Ecto neural progenitor cell (in vitro differentiated cells): ENCODE measurements at regions not wholly inside any gene's neighbourhood (a gene's known extent, or its start where the extent isn't known, plus 50 kb on each side); places are given as distances from the start of the nearest gene placed in this dataset.

ENCODE experiments used
- DNase-seq: peaks from one replicate; pipeline ENCODE4 v3.0.0-alpha.2; 2018; ENCODE audit warnings: low spot score

GRCh38 chr1:188050250-188050649 is 1221.5 kb downstream of the PLA2G4A start:
- DNase-seq, result no peak

- DNase-seq, result no peak
Observed at GRCh38 chr1:188056011-188056410, 1227.3 kb downstream of the PLA2G4A start.

DNA sequence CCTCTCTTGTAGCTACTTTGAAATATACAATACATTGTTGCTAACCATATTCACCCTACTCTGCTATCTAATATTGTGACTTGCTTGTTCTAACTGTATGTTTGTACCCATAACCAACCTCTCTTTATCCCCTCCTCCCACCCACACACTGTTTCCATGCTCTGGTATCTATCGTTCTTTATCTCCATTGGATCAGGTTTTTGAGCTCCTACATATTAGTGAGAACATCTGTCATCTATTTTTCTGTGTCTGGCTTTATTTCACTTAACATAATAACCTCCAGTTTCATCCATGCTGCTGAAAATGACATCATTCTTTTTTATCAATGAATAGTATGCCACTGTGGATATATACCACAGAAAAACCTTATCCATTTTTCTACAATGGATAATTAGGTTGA is 1230.1 kb downstream of the PLA2G4A start:
- DNase-seq, result no peak

GRCh38 chr1:188061881-188062280 is 1233.1 kb downstream of the PLA2G4A start:
- no peak for DNase-seq

DNA sequence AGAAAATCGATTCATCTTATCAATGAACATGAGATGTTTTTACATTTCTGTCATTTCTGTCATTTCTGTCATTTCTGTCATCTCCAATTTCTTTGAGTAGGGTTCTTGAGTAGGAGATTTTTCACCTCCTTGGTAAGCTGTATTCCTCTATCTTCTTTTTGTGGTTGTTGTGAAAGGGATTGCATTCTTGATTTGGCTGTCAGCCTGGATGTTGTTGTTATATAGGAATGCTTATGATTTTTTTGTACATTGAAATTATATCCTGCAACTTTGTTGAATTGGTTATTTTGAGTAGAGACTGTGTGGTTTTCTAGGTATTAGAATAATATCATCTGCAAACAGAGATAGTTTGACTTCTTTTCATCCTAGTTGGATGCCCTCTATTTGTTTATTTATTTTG is 1233.7 kb downstream of the PLA2G4A start:
- no peak for DNase-seq

- no peak for DNase-seq
Observed at GRCh38 chr1:188065917-188066316, 1237.2 kb downstream of the PLA2G4A start.

GRCh38 chr1:188070848-188071247 is 1242.1 kb downstream of the PLA2G4A start:
- DNase-seq, result no peak

- DNase-seq, result no peak
Observed at GRCh38 chr1:188089015-188089414, 1260.3 kb downstream of the PLA2G4A start.

DNA sequence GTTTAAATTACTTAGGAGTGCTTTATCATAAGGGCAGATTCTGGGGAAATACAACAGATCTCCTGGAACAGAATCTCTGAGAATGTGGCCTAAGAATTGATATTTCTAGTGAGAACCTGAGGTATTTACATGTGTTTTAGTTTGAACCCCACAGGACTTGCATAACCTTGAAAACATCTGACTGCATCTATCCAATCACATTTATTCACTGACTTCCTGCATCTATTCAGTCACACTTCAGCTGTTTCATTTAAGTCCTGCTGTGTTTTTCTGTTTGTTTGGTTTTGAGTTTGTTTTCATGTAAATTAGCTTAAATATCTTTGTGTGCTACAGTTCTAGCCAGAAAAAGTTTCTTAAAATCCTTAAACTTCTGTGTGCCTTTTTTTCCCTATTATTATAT is 1260.7 kb downstream of the PLA2G4A start:
- DNase-seq, result no peak

DNA sequence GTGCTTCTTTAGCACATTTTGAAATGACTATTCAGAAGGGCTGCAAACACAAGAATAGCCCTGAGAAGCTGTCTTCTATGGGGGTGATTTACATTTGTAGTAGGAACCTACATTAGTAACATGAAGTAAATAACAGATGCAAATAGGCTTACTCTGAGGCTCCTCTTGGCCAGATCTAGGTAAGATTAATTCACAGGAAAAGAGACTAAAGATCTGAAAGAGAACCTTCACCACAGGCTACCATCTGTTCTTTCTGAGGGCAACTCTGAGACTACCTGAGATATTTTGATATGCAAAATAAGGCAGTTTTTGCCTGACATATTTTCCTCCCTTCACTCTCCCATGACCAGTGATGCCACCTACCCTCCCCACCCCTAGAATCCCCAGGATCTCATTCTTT is 1267.8 kb downstream of the PLA2G4A start:
- DNase-seq, result no peak

- DNase-seq, result no peak
Observed at GRCh38 chr1:188117436-188117835, 1288.7 kb downstream of the PLA2G4A start.

GRCh38 chr1:188122646-188123045 is 1293.9 kb downstream of the PLA2G4A start:
- no peak for DNase-seq

DNA sequence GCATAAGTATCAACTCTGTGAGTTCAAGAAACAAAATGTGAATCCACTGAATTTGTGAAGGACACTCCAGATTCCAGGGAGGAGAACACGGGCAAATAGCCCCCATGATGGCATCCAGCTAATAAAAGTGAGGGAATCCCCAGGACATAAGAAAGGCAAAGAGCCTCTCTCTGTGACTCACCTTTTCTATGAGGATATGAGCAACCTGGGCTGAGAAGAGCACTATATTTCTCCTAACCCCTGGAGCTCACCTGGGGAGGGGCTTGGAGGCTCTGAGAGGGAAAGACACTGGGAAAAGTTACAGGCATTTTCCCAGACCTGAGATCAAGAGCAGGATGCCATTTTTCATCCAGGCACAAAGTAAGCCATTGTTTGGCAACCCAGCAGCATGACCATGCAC is 1298.8 kb downstream of the PLA2G4A start:
- no peak for DNase-seq

DNA sequence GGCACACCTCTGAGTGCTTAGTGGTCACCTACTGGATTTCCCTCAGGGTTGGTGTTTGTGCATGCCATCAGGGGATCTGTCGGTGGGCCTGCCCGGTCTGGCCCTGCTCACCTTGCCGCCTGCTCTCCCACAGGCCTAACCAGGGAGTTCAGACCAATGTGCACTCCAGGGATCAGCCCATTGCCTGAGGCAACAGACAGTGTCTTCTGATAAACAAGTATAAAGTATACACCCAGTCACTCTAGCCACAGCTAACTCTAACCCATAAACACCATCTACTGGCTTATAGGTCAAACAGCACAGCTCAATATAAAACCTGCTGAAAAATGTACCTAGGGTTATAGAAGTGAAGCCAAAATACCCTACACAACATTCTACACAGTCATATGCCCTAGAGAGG is 1300.0 kb downstream of the PLA2G4A start:
- DNase-seq, result peak; percentile 35

- no peak for DNase-seq
Observed at GRCh38 chr1:188129856-188130838, 1301.4 kb downstream of the PLA2G4A start.

DNA sequence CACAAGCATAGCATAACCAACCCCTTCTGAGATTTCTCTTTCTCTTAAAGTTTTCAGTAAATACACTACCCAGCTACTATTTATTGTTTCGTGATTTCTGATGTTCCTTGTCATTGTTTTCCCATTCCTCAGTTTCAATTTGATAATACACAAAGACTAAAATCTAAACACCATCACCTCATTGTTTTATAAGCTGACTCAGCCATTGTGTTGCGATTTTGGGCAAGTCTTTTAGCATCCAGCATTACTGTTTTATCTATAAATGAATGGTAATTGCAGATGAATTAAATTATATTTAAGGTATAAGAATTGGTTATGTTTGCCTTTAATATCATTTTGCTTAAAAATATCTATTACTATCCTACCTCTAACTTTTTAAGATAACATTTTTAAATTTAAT is 1308.5 kb downstream of the PLA2G4A start:
- DNase-seq, result no peak

DNA sequence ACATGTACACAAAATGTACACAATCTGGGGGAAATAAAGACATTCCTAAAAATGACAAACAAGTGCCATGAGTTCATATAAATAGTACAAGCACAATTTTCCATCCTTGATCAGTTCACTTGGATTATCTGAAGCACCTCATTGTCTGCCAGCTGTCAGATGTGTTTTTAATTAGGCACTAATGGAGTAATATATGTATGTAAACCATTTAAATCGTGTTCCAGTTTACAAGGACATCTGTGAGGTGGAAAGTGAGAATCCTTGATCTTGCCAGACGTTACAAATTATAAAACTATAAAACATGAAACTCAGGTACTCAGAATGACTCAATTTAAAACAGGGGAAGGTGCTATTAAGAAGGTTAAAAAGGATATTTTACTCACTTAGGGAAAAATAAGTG is 1312.2 kb downstream of the PLA2G4A start:
- no peak for DNase-seq

GRCh38 chr1:188154196-188154595 is 1325.4 kb downstream of the PLA2G4A start:
- DNase-seq, result no peak

- no peak for DNase-seq
Observed at GRCh38 chr1:188154761-188155160, 1326.0 kb downstream of the PLA2G4A start.

- no peak for DNase-seq
Observed at GRCh38 chr1:188155261-188155660, 1326.5 kb downstream of the PLA2G4A start.

- no peak for DNase-seq
Observed at GRCh38 chr1:188164459-188164858, 1335.7 kb downstream of the PLA2G4A start.

GRCh38 chr1:188166654-188167053 is 1337.9 kb downstream of the PLA2G4A start:
- DNase-seq, result no peak

DNA sequence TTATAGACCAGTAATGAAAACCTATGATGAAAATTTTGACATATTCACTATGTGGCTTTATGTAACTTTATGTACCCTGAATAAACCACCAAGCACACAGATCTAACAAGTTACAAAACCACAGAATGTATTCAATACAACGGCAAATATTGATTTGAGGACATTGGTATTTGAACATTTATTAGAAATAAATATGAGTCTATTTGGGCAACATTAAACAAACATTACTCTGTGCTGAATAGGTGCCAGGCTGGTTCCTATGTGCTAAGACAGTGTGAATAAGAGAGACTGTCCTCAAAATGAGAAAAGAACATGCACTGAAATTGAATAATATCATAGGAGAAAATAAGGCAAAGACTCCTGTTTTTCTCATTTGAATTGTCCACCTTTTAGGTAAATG is 1341.2 kb downstream of the PLA2G4A start:
- no peak for DNase-seq

GRCh38 chr1:188170411-188170810 is 1341.7 kb downstream of the PLA2G4A start:
- no peak for DNase-seq
